Right atrium auricular region (tissue), 2 donors: ENCODE measurements at regions not wholly inside any gene's neighbourhood (a gene's known extent, or its start where the extent isn't known, plus 50 kb on each side); places are given as distances from the start of the nearest gene placed in this dataset.

ENCODE experiments used
- DNase-seq: peaks from one replicate; pipeline ENCODE4 v3.0.0-alpha.2; 2019; ENCODE audit warnings: low spot score
- H3K27ac ChIP-seq, 2 donors: fragments of 200-600 bp; sonication (generic); 1 replicate in 1 of 2; 2 replicates in 1 of 2; pipeline ENCODE4 v1.5.1; 2016 to 2019
- H3K27me3 ChIP-seq, 2 donors: fragments of 200-600 bp; sonication (generic); one replicate each; pipeline versions ENCODE4 v1.5.1 to v1.6.0; 2017 to 2019
- H3K36me3 ChIP-seq: fragments of 200-600 bp; sonication (generic); one replicate; pipeline ENCODE4 v1.5.1; 2016
- H3K4me1 ChIP-seq, 2 donors: fragments of 200-600 bp; sonication (generic); one replicate each; pipeline versions ENCODE4 v1.5.1 to v1.6.0; 2017 to 2019
- H3K4me3 ChIP-seq, 2 donors: fragments of 200-600 bp; sonication (generic); 1 replicate in 1 of 2; 2 replicates in 1 of 2; pipeline ENCODE4 v1.5.1; 2017 to 2019; ENCODE audit warnings: mild to moderate bottlenecking in 1 of 2, moderate library complexity in 1 of 2
- H3K9me3 ChIP-seq, 2 donors: fragments of 200-600 bp; sonication (generic); one replicate each; pipeline ENCODE4 v1.5.1; 2019
- CTCF ChIP-seq, 2 donors: fragments of 200-600 bp; sonication (generic); IDR thresholded peaks; one replicate each; pipeline ENCODE4 v1.5.1; 2019; ENCODE audit warnings: antibody characterized with exemption in 2 of 2

DNA sequence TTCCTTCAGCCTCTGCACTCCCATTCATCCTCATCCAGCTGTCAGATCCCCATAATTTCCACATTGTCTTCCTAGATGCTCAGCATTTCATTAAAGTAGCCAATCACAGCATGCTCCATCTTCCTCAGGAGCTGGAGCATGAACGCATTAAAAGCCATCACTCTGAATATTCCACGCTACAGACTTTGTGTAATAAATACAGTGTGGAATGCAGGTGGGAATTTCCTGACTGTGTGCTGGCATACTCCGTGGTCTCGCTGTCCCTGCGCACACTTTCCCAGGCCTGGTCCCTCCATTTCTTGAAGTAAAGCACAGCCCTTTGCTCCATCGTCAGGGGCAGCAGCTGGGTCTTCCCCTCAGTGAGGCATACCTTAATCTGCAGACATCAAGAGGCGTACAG, 123.7 kb upstream of the NCK2 start:
- Histone ChIP-seq H3K4me3 (no peak overlapping the region), H3K4me1 (no peaks in the 10 kb centered on the region), H3K27ac (no peak overlapping the region), H3K9me3 (no peaks in the 10 kb centered on the region), H3K27me3 (no peaks in the 10 kb centered on the region), H3K36me3 (no peaks in the 10 kb centered on the region)
- TF ChIP-seq CTCF (IDR thresholded peaks at IDR 0.05), result no peak
- no peak for DNase-seq

DNA sequence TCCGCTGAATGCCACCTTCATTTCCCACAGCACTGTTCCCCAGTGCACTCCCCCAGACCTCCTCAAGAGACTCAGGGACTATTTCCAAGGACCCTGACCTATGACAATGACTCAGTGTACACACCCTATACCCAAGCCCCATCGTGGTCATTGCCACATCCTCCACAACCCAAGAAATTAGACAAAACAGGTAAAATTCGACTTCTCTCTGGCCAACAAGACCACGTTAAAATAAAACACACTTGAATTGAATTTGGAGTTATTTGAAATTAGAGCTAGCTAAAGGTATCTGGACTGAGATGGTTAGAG, 126.4 kb upstream of the NCK2 start:
- Histone ChIP-seq H3K4me3 (no peak overlapping the region), H3K27me3 (no peaks in the 10 kb centered on the region), H3K4me1 (no peaks in the 10 kb centered on the region), H3K9me3 (no peaks in the 10 kb centered on the region), H3K27ac (no peak overlapping the region), H3K36me3 (no peaks in the 10 kb centered on the region)
- TF ChIP-seq CTCF (IDR thresholded peaks at IDR 0.05), result no peak
- DNase-seq, result no peak

DNA sequence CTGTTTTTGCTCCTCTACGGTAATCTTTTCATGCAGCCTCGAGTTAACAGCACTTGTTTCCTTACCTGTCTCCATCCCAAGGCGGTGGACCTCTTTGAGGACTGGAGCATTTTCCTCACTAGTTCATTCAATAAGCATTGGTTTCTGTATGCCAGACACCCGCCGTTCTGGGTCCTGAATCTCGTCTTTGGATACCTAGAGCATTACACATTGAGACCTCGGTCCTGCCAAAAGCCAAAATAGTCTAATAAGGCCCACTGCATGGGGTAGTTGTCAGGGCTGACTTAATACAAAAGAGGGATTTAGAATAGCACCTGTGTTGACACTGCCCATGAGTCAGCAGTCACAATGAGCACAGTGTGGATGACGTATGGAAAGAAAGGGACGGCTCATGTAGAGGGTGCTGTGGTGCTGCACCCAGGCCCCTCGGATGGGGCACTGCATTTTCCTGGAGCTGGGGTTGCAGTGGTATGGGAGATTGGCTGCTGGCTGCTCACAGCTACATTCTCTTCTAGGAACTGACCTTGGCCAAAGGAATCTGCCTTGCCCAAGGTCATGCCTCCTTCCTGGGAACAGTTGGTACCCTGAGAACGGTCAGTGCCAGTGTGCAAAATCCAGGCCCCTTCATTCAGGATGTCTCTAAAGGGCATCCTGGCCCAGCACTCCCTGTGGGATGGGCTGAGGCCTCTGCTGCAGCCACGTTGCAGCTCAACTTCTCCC, 126.9 kb upstream of the NCK2 start:
- TF ChIP-seq CTCF (IDR thresholded peaks at IDR 0.05), result no peak
- no peaks in the 10 kb centered on the region for H3K4me1 ChIP-seq
- H3K27me3 ChIP-seq, result no peaks in the 10 kb centered on the region
- H3K36me3 ChIP-seq, result no peaks in the 10 kb centered on the region
- no peak for DNase-seq
- no peak overlapping the region for H3K4me3 ChIP-seq
- H3K9me3 ChIP-seq, result no peaks in the 10 kb centered on the region
- no peak overlapping the region for H3K27ac ChIP-seq

DNA sequence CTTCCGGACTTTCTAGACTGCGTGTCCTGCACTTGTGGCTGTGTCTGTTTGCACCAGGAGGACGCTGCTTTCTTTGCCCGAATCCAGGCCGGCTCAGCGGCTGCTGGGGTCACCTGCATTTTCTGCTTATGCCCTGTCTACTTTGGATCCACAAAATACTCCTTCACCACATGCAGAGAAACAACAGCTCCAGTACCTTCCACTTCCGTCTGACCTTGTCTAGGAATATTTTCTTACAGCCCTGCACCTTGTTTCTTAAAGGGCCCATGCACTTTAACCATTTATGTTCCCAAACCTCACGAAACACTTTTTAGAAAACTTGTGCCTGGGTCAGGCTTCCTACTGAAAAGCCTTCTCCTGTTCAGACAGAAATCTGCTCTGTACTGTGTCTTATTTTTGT, 129.4 kb upstream of the NCK2 start:
- no peak for TF ChIP-seq CTCF (IDR thresholded peaks at IDR 0.05)
- H3K4me3 ChIP-seq, result no peak overlapping the region
- H3K27ac ChIP-seq, result no peak overlapping the region
- no peaks in the 10 kb centered on the region for H3K36me3 ChIP-seq
- H3K9me3 ChIP-seq, result no peaks in the 10 kb centered on the region
- H3K27me3 ChIP-seq, result no peaks in the 10 kb centered on the region
- DNase-seq, result no peak
- no peaks in the 10 kb centered on the region for H3K4me1 ChIP-seq

GRCh38 chr2:105611811-105612424, 132.8 kb upstream of the NCK2 start:
- H3K27me3 ChIP-seq, result no peaks in the 10 kb centered on the region
- H3K36me3 ChIP-seq, result no peaks in the 10 kb centered on the region
- H3K9me3 ChIP-seq, result no peaks in the 10 kb centered on the region
- TF ChIP-seq CTCF (IDR thresholded peaks at IDR 0.05), result no peak
- no peak overlapping the region for H3K27ac ChIP-seq
- no peaks in the 10 kb centered on the region for H3K4me1 ChIP-seq
- no peak overlapping the region for H3K4me3 ChIP-seq
- DNase-seq, result no peak

DNA sequence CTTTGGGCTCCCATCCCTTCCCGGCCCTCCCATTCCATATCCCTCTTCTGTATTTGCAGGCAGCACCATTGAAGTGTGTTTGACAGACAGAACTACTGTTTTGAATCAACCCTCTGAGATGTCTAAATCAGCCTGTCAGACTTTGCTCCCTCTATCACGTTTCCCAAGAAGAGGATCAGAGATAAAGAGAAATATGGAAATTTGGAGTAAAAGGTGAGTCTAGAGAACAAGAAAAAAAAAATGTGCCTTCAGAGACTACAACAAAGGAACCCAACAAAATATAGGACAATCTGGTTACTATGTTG, 133.4 kb upstream of the NCK2 start:
- H3K27ac ChIP-seq, result no peak overlapping the region
- H3K4me3 ChIP-seq, result no peak overlapping the region
- no peak for DNase-seq
- peaks cover 0 to 3% of the 10 kb centered on the region in 2 donors for H3K4me1 ChIP-seq
- TF ChIP-seq CTCF (IDR thresholded peaks at IDR 0.05), result no peak
- no peaks in the 10 kb centered on the region for H3K27me3 ChIP-seq
- no peaks in the 10 kb centered on the region for H3K9me3 ChIP-seq
- no peaks in the 10 kb centered on the region for H3K36me3 ChIP-seq
